ENCODE measurements at regions not wholly inside any gene's neighbourhood (a gene's known extent, or its start where the extent isn't known, plus 50 kb on each side); places are given as distances from the start of the nearest gene placed in this dataset.

- intact Hi-C loops (cut with DNase I): no loop called here
- no peak for ATAC-seq
Measured at GRCh38 chr7:1297017-1297960, 64.6 kb downstream of the UNCX start.

GRCh38 chr7:1298051-1298930 lies 65.6 kb downstream of the UNCX start:
- TF ChIP-seq, protein P1, sequence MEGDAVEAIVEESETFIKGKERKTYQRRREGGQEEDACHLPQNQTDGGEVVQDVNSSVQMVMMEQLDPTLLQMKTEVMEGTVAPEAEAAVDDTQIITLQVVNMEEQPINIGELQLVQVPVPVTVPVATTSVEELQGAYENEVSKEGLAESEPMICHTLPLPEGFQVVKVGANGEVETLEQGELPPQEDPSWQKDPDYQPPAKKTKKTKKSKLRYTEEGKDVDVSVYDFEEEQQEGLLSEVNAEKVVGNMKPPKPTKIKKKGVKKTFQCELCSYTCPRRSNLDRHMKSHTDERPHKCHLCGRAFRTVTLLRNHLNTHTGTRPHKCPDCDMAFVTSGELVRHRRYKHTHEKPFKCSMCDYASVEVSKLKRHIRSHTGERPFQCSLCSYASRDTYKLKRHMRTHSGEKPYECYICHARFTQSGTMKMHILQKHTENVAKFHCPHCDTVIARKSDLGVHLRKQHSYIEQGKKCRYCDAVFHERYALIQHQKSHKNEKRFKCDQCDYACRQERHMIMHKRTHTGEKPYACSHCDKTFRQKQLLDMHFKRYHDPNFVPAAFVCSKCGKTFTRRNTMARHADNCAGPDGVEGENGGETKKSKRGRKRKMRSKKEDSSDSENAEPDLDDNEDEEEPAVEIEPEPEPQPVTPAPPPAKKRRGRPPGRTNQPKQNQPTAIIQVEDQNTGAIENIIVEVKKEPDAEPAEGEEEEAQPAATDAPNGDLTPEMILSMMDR (IDR thresholded peaks at IDR 0.05): no peak
- H3K9me3 ChIP-seq: no peaks in the 10 kb centered on the region
- no peaks in the 10 kb centered on the region for H3K4me1 ChIP-seq
- H3K36me3 ChIP-seq: no peaks in the 10 kb centered on the region
- ATAC-seq: no peak
- H3K4me3 ChIP-seq: no peak overlapping the region
- intact Hi-C loops (cut with DNase I): no loop called here
- H3K27me3 ChIP-seq: peaks cover 18 to 90% of the 10 kb centered on the region in 2 donors
- H3K27ac ChIP-seq: no peak overlapping the region
- DNase-seq: no peak

More at GRCh38 chr7:1297017-1297960, 64.6 kb downstream of the UNCX start:
- no peaks in the 10 kb centered on the region for H3K4me1 ChIP-seq
- TF ChIP-seq, protein P1 (IDR thresholded peaks at IDR 0.05): no peak
- no peak overlapping the region for H3K4me3 ChIP-seq
- no peak overlapping the region for H3K27ac ChIP-seq
- no peak for DNase-seq
- H3K27me3 ChIP-seq: peaks cover 18 to 91% of the 10 kb centered on the region in 2 donors
- no peaks in the 10 kb centered on the region for H3K36me3 ChIP-seq
- H3K9me3 ChIP-seq: no peaks in the 10 kb centered on the region

GRCh38 chr7:1298931-1299885 lies 66.5 kb downstream of the UNCX start:
- Histone ChIP-seq H3K9me3 (no peaks in the 10 kb centered on the region), H3K36me3 (no peaks in the 10 kb centered on the region), H3K27me3 (peaks cover 18 to 83% of the 10 kb centered on the region in 2 donors), H3K4me1 (no peaks in the 10 kb centered on the region), H3K27ac (no peak overlapping the region), H3K4me3 (no peak overlapping the region)
- ATAC-seq (no peak), DNase-seq (peak in 1 of 4 donors; percentile 65)
- TF ChIP-seq, protein P1 (IDR thresholded peaks at IDR 0.05): no peak
- intact Hi-C loops (cut with DNase I): no loop called here

DNA sequence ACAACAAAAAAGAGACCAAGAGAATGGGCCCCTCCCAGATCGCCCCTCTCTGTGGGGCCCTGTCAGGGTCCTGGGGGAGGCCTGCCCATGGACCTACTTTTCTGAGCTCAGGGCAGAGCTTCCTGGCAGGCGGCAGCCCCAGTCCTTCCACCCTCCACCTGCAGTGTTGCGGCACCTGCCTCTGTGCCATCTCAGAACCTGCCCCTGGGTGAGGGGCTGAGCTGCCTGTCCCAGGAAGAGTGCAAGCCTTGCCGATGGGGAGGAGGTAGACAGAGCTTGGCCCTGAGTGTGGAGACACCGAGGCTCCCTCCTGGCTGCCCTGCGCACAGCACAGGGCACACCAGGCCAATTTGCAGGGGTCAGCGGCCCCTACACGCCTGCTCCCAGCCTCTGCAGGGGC lies 67.5 kb downstream of the UNCX start:
- H3K9me3 ChIP-seq: no peaks in the 10 kb centered on the region
- ATAC-seq (no peak), DNase-seq (peak in 1 of 4 donors; percentile 36)
- intact Hi-C loops (cut with DNase I): no loop called here
- TF ChIP-seq, protein P1 (IDR thresholded peaks at IDR 0.05): no peak
- H3K27ac ChIP-seq: no peak overlapping the region
- no peaks in the 10 kb centered on the region for H3K4me1 ChIP-seq
- H3K36me3 ChIP-seq: no peaks in the 10 kb centered on the region
- peaks cover 18 to 88% of the 10 kb centered on the region in 2 donors for H3K27me3 ChIP-seq
- no peak overlapping the region for H3K4me3 ChIP-seq
